BJ (cell line): ENCODE measurements at regions not wholly inside any gene's neighbourhood (a gene's known extent, or its start where the extent isn't known, plus 50 kb on each side); places are given as distances from the start of the nearest gene placed in this dataset.

Experiments
- CTCF ChIA-PET: fragments of 350-600 bp; formaldehyde crosslinking; extraction: SDS; loops from one replicate; lab custom pipeline; 2021; ENCODE audit warnings: antibody characterized with exemption, inconsistent platforms; lab: Yijun Ruan, JAX
- POLR2A ChIA-PET: fragments of 300-600 bp; sonication (Branson Sonifier 250); formaldehyde crosslinking; extraction: SDS; loops from one replicate; lab custom pipeline; 2021; ENCODE audit warnings: antibody characterized with exemption; lab: Charles Lee
- DNase-seq: peaks from one replicate; pipeline ENCODE4 v3.0.0-alpha.2; 2011; ENCODE audit warnings: low read depth
- H3K27me3 ChIP-seq: 2 replicates; pipeline ENCODE4 v1.6.0; 2011; ENCODE audit warnings: low read length; ENCODE audit not compliant: control insufficient read depth, insufficient read depth
- H3K36me3 ChIP-seq: 2 replicates; pipeline ENCODE4 v1.5.1; 2011; ENCODE audit warnings: low read length; ENCODE audit not compliant: control insufficient read depth, insufficient read depth
- H3K4me3 ChIP-seq: 2 replicates; pipeline ENCODE4 v1.5.1; 2011; ENCODE audit warnings: low read depth, mild to moderate bottlenecking, control low read depth, low read length
- TF ChIP-seq, protein P1 (sequence below): IDR thresholded peaks from 2 replicates; pipeline ENCODE4 v1.5.1; 2011; ENCODE audit warnings: low read depth, mild to moderate bottlenecking, control low read depth, inconsistent platforms, low read length, moderate library complexity; ENCODE audit not compliant: insufficient read depth

DNA sequence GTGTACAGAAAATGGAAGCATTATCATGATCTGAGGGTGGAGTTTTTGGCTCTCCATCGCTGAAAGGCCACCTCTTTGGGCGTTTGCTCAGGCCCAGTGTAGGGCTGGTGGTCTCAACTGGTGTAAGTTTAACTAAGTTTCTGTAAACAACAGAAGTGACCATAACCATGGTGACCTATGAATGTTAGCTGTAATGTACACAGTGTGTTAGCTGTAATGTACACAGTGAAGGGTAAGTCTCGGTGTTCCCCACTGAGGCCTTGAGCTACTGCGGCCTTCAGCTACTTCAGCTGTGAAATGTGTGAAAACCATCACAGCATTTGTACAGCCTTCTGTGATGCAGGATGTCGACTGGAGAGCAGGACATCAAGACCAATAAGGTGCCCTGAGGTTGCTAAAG, 185.2 kb downstream of the MYLK4 start:
- CTCF ChIA-PET: no interaction called here

DNA sequence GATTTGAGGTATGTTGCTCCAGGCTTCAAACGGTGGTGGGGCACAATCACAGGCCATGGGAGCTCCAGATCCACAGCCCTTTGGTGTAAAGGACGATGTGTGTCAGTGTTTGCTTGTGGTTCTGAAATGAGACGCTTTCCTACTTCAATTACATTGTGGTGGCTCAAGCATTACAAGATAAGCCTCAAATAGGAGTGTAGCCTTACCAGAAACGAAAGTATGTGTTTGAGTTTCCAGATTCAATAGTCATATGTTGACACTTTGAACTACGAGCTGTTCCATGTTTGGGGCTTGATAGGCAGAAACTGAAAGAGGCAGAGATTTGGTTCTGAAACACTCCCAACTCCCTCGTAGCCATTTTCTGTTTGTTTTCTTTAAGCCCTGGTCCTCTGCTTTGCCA, 187.1 kb downstream of the MYLK4 start:
- Histone ChIP-seq H3K27me3 (peaks cover 2% of the 10 kb centered on the region; the same call in 1 of the 2 replicates), H3K4me3 (no peak overlapping the region), H3K36me3 (no peaks in the 10 kb centered on the region)
- TF ChIP-seq, protein P1, sequence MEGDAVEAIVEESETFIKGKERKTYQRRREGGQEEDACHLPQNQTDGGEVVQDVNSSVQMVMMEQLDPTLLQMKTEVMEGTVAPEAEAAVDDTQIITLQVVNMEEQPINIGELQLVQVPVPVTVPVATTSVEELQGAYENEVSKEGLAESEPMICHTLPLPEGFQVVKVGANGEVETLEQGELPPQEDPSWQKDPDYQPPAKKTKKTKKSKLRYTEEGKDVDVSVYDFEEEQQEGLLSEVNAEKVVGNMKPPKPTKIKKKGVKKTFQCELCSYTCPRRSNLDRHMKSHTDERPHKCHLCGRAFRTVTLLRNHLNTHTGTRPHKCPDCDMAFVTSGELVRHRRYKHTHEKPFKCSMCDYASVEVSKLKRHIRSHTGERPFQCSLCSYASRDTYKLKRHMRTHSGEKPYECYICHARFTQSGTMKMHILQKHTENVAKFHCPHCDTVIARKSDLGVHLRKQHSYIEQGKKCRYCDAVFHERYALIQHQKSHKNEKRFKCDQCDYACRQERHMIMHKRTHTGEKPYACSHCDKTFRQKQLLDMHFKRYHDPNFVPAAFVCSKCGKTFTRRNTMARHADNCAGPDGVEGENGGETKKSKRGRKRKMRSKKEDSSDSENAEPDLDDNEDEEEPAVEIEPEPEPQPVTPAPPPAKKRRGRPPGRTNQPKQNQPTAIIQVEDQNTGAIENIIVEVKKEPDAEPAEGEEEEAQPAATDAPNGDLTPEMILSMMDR: no peak
- CTCF ChIA-PET: interaction anchor here (1.4 kb wide), 1 partner anchor 18 kb away, joined by 3 read pairs; no protein-coding TSS in a partner anchor
- POLR2A ChIA-PET: no interaction called here
- no peak for DNase-seq

More for the DNA sequence above, 185.2 kb downstream of the MYLK4 start:
- H3K27me3 ChIP-seq: peaks cover 2% of the 10 kb centered on the region; the same call in 1 of the 2 replicates
- DNase-seq: no peak
- POLR2A ChIA-PET: no interaction called here
- H3K36me3 ChIP-seq: no peaks in the 10 kb centered on the region
- TF ChIP-seq, protein P1: no peak
- no peak overlapping the region for H3K4me3 ChIP-seq

DNA sequence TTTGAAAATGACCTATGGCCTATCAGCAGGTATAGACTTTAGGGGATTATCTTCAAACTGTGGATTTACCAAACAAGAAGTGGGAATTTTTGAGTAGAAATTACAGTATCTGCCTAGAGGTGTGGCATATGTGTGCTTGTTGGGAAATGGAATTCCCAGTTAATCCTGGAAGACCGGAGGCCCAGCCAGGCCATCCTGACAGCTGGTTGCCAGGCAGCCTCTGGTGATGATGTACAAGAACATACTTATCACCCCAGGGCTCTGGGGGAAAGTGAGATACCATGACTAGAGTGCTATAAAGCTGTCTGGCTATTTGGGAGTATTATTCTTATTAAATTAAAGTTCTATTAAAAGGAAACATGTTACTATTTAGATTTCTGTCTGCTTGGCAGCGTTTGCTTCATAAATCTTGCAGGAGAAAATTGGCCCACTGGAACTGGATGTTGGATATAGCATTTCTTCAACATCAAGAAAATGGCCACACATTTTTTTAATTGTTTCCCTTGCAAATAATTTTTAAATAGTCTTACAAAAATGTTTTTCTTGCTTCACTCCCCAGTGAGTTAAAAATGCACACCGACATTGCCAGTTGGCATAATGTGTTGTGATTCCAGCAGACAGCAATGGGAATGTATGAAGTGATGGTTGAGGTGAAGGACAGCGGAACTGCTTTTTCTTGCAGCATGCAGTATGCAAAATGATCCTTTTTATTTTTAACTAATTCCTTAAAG, 187.8 kb downstream of the MYLK4 start:
- ChIA-PET CTCF (interaction anchor here (0.5 to 1.4 kb wide), 2 partner anchors 18 to 765 kb away, joined by 3 to 4 read pairs; no protein-coding TSS in a partner anchor), POLR2A (no interaction called here)
- TF ChIP-seq, protein P1: no peak
- Histone ChIP-seq H3K36me3 (no peaks in the 10 kb centered on the region), H3K4me3 (no peak overlapping the region), H3K27me3 (peaks cover 2% of the 10 kb centered on the region; the same call in 1 of the 2 replicates)
- DNase-seq: no peak

DNA sequence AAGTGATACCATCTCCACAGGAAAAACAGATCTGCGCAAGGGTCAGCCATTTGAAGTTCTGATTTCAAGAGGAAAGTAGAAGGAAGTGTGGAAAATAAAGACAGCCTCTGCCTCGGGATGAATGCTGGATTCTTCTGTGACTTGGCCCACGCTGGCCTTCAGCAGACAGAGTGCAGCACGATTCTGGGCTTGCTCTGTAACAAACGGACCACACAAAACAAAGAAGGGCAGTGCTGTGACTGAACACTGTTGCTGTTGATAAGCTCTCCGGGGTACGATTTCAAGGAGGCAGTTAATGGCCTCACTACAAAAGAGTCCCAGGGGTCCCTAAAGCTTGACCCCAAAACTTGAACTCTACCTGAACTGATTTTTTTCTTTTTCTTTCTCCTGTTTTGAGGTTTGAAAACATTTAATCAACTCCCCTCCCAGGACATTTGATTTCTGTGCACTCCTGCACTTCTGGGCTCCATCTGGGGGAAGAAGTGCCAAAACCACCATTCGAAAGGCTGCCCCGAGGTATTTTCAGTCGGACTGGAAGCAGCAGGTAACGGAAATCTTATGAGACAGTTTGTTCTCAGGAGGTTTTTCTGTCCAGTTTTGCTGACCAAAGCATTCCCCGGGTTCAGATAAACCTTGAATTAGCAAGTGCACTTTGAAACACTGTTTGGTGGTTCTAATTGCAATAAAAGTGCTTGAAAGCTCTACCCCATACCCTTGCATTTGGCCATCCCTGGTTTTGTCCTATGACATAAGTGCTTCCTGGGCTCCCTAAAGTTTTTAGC, 189.6 kb downstream of the MYLK4 start:
- CTCF ChIA-PET: no interaction called here
- H3K4me3 ChIP-seq: no peak overlapping the region
- H3K36me3 ChIP-seq: no peaks in the 10 kb centered on the region
- H3K27me3 ChIP-seq: peaks cover 2% of the 10 kb centered on the region; the same call in 1 of the 2 replicates
- POLR2A ChIA-PET: no interaction called here
- TF ChIP-seq, protein P1: no peak
- DNase-seq: no peak
